GM21717 (cell line): ENCODE measurements at regions not wholly inside any gene's neighbourhood (a gene's known extent, or its start where the extent isn't known, plus 50 kb on each side); places are given as distances from the start of the nearest gene placed in this dataset.

ENCODE experiments used
- ATAC-seq: cut with Tn5 transposase; IDR thresholded peaks from one replicate; pipeline ENCODE4 v1.9.1; 2021; ENCODE audit warnings: mild to moderate bottlenecking, moderate library complexity; ENCODE audit not compliant: unreplicated experiment

DNA sequence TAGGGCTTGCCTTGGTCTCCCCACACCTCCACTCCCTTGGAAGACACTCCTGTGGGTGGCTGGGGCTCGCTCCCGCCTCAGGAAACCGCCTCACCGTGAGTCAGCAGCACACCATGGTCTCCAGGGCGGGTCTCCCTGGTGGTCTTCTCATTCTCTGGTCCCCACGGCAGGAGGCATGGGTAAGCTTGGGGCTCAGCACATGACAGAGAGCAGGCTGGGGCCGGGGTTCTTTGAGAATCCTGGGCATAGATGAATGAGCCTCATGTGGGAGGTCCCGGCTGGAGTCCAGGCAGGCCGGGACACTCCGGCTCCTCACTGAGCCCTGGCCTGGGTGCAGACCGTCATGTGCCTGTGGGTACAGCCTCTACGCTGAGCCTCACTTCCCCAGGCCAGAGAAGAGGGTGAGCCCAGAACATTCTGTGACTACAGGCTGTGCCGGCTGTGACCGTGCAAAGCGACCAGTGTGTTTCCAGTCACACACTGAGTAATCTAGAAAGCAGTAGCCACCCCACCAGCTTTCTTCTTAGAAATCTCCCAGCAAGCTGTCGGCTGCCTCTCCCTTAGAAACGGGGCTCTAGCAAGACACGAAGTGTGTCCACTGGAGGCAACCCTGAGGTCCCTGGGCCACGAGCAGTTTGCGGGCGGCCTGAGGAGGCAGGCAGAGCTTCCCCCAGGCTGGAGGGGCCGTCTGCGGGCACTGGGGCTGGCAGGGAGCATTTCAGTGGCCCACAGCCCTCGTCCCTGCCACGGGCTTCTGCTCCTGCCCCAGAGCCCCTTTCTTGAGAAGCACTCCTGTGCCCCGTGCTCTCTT, 93.1 kb downstream of the RHOB start:
- no peak for ATAC-seq

DNA sequence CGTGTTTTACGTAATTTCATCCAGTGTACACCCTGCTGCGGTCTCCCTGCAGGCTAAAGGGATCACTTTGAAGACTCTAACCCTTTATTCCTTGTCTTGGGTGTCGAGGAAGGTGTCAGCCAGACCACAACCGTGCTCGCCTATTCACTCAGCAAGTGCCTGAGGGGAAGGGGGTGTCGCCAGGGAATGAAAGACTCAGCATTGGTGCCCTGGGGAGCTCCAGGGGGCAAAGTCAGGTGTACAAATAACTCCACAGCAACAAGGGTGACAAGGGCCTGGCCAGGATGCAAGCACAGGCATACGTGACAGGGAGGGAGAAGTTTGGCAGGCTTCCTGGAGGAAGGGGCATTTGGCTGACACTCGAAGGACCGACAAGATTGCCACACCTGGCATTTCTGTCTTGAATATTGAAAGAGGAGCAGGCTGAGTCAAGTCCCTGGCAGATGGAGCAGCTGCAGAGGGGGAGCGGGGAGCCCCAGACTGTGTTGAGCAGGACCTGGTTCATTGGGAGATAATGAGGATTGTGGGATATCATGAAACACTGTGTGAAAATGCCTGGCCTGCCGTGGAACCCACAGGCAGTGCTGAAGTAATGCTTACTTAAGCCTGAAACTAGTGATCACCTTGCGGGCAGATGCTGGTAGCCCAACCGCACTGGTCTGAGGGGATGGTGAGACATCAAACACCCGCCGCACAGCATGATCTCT, 93.9 kb downstream of the RHOB start:
- no peak for ATAC-seq

DNA sequence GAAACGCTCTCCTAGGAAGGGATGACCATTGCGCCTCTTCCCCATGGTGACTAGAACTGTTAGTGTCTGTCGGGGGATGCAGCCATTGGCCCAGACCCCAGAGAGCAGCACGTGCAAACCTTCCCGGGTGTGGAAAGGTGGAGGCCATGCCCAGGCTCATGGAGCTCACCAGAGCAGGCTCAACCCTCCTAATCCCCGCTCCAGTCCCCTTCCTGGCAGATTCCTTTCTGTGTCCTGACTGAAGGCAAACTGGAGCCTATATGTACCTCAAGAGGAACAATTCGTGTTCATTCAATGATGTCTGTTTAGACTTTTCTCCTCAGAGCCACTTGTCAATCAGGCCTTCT, 94.4 kb downstream of the RHOB start:
- no peak for ATAC-seq

DNA sequence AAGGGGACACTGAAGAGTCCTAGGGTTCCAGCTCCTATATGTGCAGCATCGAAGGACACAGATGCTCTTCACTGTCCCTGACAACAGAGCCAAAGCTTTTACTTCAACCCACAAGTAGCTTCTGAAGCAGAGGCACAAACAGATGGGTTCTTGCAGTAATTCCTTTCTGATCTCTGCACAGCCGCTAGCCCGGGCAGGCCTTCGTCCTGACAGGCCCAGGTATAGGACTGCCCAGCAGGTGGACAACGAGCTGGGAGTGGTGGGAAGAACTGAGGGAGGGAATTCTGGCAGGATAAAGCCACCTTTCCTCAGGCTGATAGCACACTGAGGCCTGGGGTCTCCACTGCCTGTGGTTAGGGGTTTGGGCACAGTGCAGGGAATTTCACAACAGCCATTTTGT, 94.8 kb downstream of the RHOB start:
- no peak for ATAC-seq

DNA sequence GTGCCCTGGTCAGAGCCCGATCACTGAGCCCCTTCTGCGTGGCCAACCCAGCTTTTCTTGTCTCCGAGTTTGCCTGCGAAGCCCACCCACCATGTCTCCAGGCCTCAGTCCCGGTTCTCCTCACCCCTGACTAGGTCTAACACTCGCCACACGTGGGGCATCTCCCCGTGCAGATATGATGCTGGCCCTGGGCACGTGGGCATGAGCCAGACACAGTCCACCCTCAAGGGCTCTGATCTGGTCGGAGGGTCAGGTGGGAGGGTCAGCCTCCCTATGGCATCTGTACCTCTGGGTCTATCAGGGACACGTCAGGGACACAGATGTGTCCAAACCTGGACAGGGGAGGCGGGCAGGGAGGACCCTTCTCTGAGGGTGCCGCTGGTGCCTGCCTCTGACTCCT, 95.4 kb downstream of the RHOB start:
- no peak for ATAC-seq

DNA sequence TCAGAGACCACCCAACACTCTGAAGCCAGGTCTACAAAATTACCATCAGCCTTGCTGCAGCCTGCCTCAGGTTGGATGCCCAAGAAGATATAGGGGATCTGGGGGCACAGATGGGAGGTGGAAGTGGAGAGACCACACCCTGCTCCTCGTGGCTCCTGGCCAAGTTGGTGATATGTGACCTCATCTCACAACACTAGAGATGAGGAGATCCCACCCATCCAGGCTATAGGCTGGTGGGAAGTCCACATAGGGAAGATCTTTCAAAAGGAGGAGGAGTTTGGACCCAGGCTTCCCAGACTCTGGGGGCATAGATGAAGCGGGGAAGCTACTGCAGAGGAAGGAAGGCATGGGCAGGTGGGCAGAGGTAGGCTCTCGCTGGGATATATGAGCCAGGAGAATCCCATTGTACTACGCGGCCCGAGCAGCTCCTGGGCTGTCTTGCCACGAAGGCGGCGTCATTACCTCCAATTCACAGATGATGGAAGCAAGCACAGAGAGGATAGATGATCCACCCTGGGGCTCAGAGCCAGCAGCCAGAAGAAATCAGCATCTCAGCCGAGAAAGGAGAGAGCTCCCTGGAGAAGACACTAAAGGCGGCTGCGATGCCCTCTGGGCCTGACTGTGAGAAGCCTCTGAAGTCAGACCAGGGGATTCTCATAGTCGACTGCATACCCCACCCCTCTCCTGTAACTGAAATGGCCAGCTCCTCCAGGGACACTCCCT, 96.0 kb downstream of the RHOB start:
- no peak for ATAC-seq

DNA sequence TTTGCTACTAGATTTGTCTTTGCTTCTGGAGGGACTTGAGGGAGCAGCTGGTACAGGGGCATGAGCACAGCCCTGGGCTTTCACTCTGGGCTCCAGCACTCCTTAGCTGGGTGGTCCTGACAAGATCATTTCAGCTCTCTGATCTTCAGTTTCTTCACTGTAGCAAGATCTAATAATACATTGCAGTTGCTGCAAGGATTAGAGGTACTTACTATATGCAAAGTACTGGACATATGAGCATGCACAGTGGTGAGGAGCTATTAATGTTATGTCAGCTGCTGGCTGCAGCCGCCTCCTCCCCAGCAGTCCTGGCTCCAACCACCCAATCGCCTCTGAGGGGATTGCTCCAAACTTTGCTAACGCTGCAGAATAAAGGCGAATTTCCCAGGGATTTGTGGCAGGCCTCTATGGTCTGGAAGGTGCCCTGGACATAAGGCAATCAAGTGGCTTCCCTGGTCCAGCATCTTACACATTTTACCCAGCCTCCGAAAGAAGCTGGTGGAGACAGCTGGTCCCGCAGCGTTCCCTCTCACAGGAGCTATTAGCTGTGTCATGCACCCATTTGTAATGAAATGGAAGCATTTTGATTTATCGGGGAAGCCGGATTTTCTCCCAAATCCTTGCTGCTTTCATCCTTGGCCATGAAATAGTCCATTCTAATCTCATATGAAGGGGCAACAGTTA, 96.7 kb downstream of the RHOB start:
- no peak for ATAC-seq

DNA sequence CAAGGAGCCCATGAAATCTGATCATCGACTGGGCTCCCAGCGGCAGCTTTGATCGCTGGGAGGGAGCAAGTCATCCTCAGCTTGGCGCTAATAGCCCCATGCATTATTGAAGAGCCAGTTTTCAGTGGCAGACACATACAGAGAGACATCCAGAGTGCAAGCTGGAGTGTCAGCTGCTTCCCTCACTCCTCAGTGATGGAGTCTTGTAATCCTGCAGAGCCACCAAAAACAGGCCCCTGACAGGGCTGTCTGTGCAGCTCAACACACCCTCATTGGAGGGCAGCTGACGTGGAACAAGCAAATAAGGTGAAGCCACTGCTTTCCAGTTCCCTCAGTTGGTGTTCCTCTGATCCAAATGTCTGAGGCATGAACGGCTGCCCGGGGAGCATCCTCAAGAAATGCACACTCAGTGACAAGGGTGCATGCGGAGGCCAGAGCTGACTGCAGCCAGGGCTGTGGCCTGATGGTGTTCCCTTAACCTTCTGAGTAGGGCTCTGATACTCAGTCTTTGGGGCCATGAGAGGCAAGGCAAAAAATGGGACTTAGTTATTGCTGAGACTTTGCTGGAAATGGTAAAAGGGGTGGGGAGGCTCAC, 97.4 kb downstream of the RHOB start:
- no peak for ATAC-seq

DNA sequence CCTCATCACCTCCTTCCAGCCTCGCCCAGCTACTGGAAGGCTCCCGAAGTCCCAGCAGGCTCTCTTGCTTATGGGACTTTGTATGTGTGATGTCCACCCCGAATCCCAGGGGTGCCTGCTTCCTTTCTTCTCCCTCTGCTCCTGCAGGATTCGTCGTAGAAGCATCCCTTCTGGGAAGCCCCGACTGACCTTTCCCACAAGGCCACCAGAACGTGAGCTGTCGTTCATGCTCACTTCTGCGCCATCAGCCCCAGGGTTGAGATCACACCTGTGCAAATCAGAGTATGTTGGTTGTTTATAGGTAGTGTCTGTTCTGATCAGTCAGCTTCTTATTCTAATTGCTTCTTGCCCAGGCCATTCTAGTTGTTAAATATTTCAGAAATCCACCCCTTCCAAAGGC, 101.8 kb downstream of the HS1BP3 start:
- ATAC-seq: no peak

DNA sequence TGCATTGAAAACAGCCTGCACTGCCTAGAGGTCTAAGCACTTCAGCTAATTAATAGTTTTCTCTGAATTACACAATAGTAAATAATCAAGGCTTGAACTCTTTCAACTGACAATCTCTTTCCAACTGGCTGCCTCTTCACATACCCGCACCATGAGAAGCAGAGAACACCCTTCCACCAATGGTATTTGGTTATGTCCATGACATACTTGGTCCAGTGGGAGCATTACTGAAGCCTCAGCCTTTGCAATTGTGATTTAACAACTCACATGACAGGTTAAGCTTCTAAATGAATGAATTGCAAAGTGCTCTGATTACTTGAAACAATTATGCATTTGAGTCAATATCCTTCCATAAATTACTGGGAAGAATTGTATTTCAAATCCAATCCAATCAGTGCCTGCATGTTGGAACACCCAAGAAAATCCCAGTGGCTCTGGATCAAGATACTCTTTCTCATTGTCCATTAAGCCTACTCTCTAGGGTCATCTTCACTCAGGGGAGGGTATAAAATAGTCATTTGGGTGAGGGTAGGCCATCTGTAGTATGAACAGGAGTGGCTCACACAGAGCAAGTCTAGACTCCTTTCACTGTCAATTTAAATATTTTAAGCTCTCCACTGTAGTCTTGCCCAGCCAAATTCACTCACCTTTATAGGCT, 101.1 kb downstream of the HS1BP3 start:
- ATAC-seq: no peak

DNA sequence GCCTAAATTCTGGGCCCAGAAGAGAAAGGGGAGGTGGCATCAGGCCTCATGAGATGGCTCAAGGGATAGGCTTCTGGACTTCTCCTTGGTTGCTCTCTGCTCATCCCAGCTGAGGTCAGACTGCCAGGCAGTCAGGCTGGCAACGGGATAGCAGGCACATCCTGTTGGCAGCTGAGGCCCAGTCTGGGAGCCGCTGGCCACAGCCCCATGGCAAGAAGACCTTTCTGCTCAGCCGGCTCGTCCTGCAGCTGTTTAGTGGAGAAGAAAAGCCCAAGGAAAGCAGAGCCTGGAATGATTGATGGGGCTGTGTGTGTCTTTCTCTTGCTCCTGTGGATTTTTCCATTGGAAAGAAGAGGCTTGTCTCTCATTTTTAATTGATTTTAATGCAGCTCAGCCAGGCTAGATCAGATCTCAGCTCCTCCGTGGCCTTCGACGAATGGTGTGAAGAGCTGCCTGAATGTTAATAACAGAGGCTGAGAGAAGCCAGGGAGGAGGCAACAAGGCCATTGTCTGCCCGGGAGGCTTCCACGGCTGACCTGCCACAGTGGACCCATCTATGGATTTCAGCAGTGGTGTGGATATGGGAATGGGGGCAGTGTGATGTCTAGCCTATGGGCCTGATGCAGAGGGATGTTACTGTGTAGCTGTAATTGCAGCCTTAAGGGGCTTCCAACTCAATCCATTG, 99.5 kb downstream of the HS1BP3 start:
- no peak for ATAC-seq

DNA sequence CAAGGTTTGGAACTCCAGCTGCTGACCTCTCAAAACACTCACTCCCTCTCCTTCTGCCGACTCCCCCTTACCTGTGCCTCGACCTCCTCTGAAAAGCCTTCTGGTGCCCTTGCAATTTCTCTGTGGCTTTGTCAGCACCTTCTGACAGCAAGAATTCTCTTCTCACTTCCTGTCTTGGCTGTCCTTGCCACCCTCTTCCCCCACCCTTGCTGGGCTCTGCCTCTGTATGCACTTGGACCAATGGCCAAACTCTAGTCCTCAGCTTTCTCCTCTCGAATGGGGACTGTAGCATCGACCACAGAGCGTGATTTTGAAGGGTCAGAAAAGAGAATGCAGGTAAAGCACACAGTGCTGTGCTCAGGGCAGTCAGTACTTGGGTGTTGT, 99.0 kb downstream of the HS1BP3 start:
- ATAC-seq: no peak

DNA sequence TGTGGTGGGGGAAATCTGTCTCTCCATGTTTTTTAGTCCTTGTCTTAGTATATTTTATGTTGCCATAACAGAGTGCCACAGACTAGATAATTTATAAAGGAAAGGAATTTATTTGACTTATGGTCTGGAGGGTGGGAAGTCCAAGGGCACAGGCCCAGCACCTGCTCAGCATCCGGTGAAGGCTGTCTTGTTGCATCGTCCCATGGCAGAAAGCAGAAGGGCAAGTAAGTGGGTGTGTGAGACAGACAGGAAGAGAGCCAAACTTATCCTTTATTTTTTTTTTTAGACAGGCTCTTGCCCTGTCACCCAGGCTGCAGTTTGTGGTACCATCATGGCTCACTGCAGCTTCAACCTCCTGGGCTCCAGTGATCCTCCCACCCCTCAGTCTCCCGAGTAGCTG, 98.1 kb downstream of the HS1BP3 start:
- no peak for ATAC-seq

DNA sequence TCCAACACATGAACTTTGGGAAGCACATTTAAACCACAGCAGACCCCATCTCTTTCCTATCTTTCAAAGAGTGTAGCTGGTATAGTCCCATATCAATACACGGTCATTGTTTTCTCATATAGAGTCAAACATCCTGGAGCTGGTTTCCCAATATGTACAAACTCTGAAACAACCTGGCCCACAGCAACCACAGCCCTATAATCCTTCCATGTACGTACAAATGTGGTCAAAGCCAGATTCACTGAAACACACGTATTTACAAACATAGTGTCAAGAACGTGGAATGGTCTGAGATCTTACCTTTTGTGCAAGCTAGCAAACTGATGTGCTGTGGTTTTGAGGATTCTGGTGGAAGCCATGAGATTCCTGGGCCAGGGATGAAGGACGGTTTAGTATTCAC, 97.3 kb downstream of the HS1BP3 start:
- ATAC-seq: no peak

DNA sequence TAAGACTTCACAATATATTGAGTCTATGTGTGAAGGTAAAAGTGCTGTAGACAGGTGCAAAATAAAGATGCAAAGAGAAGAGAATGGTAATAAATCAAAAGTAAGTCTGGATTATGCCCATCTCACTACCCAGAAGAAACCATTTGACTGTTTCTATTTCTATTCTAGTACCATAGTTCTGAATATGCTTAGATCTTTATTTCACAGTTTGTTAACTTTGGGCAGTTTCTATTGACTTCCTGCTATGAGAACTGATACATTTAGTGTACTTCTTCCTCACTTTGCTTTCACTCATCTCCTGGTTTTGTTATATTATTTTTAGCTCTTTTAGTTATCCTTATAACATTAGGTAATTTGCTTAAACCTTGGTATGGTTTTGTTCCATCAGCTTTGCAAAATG, 94.9 kb downstream of the HS1BP3 start:
- ATAC-seq: no peak

DNA sequence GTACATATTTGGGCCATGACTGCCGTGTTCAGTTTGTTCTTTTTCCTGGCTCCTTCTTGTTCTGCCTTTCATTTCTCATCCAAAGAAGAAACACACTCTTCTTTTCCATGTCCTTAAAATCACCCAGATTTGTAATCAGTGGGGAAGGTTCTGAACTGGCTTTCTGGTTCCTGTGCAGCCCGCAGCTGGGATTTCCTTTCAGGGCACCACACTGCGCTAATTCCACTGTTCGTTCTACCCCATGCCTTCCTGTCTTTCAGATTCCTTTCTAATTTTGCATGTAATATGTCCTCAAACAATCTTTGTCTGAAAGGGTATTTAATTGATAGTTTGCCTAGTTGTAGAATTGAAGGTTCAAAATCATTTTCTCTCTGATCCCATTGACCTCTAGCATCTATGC, 94.1 kb downstream of the HS1BP3 start:
- no peak for ATAC-seq

DNA sequence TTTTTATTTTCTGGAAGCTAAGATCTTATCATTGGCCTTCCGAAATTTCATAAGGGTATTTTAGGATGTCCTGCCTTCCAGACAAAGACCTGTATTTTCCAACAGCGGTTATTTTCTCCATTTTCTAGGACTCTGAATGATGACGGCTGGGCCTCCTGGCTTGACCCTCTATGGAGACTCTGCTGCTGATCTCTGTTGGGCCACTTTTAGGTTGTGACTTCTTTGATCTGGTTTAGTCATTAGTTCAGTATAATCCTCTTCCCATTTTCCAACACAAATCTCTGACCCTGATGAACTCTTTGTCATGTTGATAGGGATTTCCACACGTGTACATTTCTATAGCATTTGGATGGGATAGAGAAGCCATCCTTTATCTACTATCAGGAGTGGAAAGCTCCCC, 93.7 kb downstream of the HS1BP3 start:
- ATAC-seq: no peak

DNA sequence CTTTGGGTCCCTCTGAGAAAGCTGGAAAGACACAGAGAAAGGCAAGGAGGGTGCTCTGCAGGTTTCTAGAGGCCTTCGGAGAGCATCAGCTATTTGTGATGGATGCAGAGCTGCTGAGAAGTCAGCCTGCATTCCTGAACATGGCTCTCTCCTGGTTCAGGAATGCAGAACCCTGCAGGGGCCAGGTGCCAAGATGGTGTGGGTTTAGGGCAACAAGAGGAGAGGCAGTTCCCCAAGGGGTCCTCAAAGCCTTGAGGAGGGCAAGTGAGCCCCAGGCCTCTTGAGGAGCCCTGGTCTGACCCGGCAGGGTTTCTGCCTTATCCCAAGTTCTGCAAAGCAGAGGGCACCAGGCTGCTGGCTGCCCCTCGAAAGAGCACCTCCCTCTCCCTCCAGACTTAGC, 93.3 kb downstream of the HS1BP3 start:
- ATAC-seq: no peak

DNA sequence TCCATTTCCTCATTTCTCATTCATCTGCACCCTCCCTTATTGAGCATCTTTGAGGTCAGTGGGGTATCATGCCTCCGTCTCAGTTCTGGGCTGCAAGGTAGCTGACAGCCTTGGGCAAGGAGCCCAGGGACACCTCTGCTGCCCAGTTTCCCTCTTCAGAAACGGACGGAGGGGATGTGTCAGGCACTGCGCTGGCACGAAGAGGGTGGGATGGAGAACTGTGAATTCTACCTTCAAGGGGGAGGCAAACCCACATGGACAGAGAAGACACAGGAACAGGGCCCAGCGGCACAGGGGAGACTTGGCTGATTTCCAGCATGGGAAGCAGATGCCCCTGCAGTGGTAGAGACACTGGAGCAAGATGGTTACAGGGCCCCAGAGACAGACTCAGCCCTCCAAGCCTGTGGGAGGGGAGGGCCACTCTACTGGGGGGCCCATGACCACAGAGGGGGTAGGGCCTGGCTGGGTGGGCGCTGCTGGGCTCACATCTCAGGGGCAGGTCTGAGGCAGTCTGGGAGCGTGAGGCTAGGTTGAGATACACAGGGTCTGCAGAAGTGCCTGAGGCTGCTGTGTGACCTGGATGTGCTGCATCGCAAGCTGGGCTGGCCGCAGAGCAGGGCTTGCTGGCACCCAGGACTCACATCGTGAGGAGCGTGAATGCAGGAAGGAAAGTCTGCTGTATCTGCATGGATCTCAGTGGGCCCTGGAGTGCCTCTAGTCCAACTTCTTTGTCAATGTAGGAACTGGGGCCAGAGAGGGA, 92.3 kb downstream of the HS1BP3 start:
- no peak for ATAC-seq
